CD4-positive, alpha-beta T cell (primary cell): ENCODE measurements at regions not wholly inside any gene's neighbourhood (a gene's known extent, or its start where the extent isn't known, plus 50 kb on each side); places are given as distances from the start of the nearest gene placed in this dataset.
A peak's percentile ranks its signal among the peaks of the same experiment; 100 is the strongest.
"Not testable (repeated sequence)": the region's sequence is repeated elsewhere in the genome, so short reads cannot be mapped to it uniquely, and the experiment has no call there.

Source experiments
- ATAC-seq: fragments of 200-7000 bp; cut with Tn5 transposase; one replicate; pipeline ENCODE4 v1.10.0; 2022; ENCODE audit warnings: mild to moderate bottlenecking; ENCODE audit not compliant: poor library complexity
- CTCF ChIA-PET: fragments of 350-600 bp; sonication (Branson Sonifier 250); formaldehyde crosslinking; loops from one replicate; lab custom pipeline; 2021; ENCODE audit warnings: antibody characterized with exemption, inconsistent platforms; lab: Charles Lee
- POLR2A ChIA-PET: fragments of 350-600 bp; sonication (Branson Sonifier 250); formaldehyde crosslinking; loops from one replicate; lab custom pipeline; 2021; ENCODE audit warnings: antibody characterized with exemption, inconsistent platforms; lab: Charles Lee
- DNase-seq, 14 experiments: peaks; one replicate each; pipeline ENCODE4 v3.0.0-alpha.2; 2013 to 2020; ENCODE audit warnings: mixed read lengths in 2 of 14
- H3K27ac ChIP-seq, 2 donors: one replicate each; pipeline versions ENCODE4 v1.5.1 to v1.7.0; 2013; ENCODE audit warnings: low read length in 2 of 2, low read depth in 1 of 2, mild to moderate bottlenecking in 1 of 2
- H3K27me3 ChIP-seq, 2 experiments: 1 replicate in 1 of 2; 2 replicates in 1 of 2; pipeline versions ENCODE4 v1.6.1 to v1.7.0; 2013; ENCODE audit warnings: low read length in 2 of 2, control low read depth in 1 of 2, mild to moderate bottlenecking in 1 of 2, moderate library complexity in 1 of 2; ENCODE audit not compliant: insufficient read depth in 2 of 2, control insufficient read depth in 1 of 2
- H3K36me3 ChIP-seq: one replicate; pipeline ENCODE4 v1.6.1; 2013; ENCODE audit warnings: low read length, control low read depth; ENCODE audit not compliant: insufficient read depth
- H3K4me1 ChIP-seq: one replicate; pipeline ENCODE4 v1.6.1; 2013; ENCODE audit warnings: low read length, control low read depth; ENCODE audit not compliant: insufficient read depth
- H3K4me3 ChIP-seq: one replicate; pipeline ENCODE4 v1.5.1; 2013; ENCODE audit warnings: mild to moderate bottlenecking, low read length, moderate library complexity
- H3K9me3 ChIP-seq, 2 experiments: 1 replicate in 1 of 2; 2 replicates in 1 of 2; pipeline versions ENCODE4 v1.6.1 to v1.7.0; 2013; ENCODE audit warnings: low read length in 2 of 2, mild to moderate bottlenecking in 2 of 2, control low read depth in 1 of 2, moderate library complexity in 1 of 2; ENCODE audit not compliant: control insufficient read depth in 1 of 2, insufficient read depth in 1 of 2
- H3K27ac Mint-ChIP-seq: one replicate; pipeline ENCODE4 v1.8.0; 2020; ENCODE audit warnings: mixed read lengths
- H3K27me3 Mint-ChIP-seq: one replicate; pipeline ENCODE4 v1.8.0; 2021; ENCODE audit warnings: mixed read lengths
- H3K36me3 Mint-ChIP-seq: one replicate; pipeline ENCODE4 v1.8.0; 2021; ENCODE audit warnings: low read depth, mixed read lengths
- H3K4me1 Mint-ChIP-seq: one replicate; pipeline ENCODE4 v1.8.0; 2021; ENCODE audit warnings: low read depth, mixed read lengths
- H3K4me3 Mint-ChIP-seq: one replicate; pipeline ENCODE4 v1.8.0; 2020; ENCODE audit warnings: mild to moderate bottlenecking, mixed read lengths
- H3K9me3 Mint-ChIP-seq: one replicate; pipeline ENCODE4 v1.8.0; 2020; ENCODE audit warnings: mixed read lengths
- CTCF ChIP-seq: fragments of 200-600 bp; IDR thresholded peaks from one replicate; pipeline ENCODE4 v1.8.0; 2022; ENCODE audit warnings: antibody characterized with exemption, mild to moderate bottlenecking
- intact Hi-C, 2 experiments: fragments of 100-400 bp; cut with DNase I in 1 of 2; cut with micrococcal nuclease in 1 of 2; formaldehyde crosslinking; loops; one replicate each; pipeline versions ENCODE4 v1.15.1 to v1.9.0; 2023 to 2025; cut with DNase I, micrococcal nuclease

- ChIA-PET POLR2A (no interaction called here), CTCF (no interaction called here)
- Mint-ChIP-seq H3K4me1 (no peaks in the 10 kb centered on the region), H3K36me3 (no peaks in the 10 kb centered on the region), H3K9me3 (no peaks in the 10 kb centered on the region), H3K27me3 (peaks cover 6% of the 10 kb centered on the region), H3K27ac (no peak overlapping the region), H3K4me3 (no peak overlapping the region)
- Histone ChIP-seq H3K27ac (no peak overlapping the region), H3K9me3 (peaks cover 0 to 6% of the 10 kb centered on the region in 2 experiments), H3K4me1 (no peaks in the 10 kb centered on the region), H3K36me3 (no peaks in the 10 kb centered on the region), H3K4me3 (no peak overlapping the region), H3K27me3 (peaks cover 0 to 5% of the 10 kb centered on the region in 2 experiments)
- DNase-seq (no peak), ATAC-seq (no peak)
- intact Hi-C loops, result no loop called here
- no peak for TF ChIP-seq CTCF
These were observed 63.0 kb upstream of the CYP1B1 start for GRCh38 chr2:38138996-38139395.

- POLR2A ChIA-PET, result no interaction called here
- Mint-ChIP-seq H3K36me3 (no peaks in the 10 kb centered on the region), H3K27ac (no peak overlapping the region), H3K4me3 (no peak overlapping the region), H3K4me1 (no peaks in the 10 kb centered on the region), H3K27me3 (peaks cover 6% of the 10 kb centered on the region), H3K9me3 (no peaks in the 10 kb centered on the region)
- H3K4me3 ChIP-seq, result no peak overlapping the region
- no peak overlapping the region for H3K27ac ChIP-seq
- H3K27me3 ChIP-seq, result peaks cover 0 to 5% of the 10 kb centered on the region in 2 experiments
- H3K4me1 ChIP-seq, result no peaks in the 10 kb centered on the region
- H3K9me3 ChIP-seq, result peaks cover 0 to 6% of the 10 kb centered on the region in 2 experiments
- intact Hi-C loops, result no loop called here
- H3K36me3 ChIP-seq, result no peaks in the 10 kb centered on the region
- no peak for TF ChIP-seq CTCF
- DNase-seq (no peak), ATAC-seq (no peak)
- CTCF ChIA-PET, result no interaction called here
These were observed 62.5 kb upstream of the CYP1B1 start for GRCh38 chr2:38138419-38138818.

- H3K27ac Mint-ChIP-seq, result not testable (repeated sequence)
These were observed 62.0 kb upstream of the CYP1B1 start for GRCh38 chr2:38137958-38138357.

GRCh38 chr2:38131676-38132075, 55.7 kb upstream of the CYP1B1 start:
- no peak overlapping the region for H3K4me3 ChIP-seq
- Mint-ChIP-seq H3K9me3 (peaks cover 7% of the 10 kb centered on the region), H3K27ac (no peak overlapping the region), H3K4me3 (no peak overlapping the region), H3K27me3 (no peaks in the 10 kb centered on the region), H3K36me3 (no peaks in the 10 kb centered on the region), H3K4me1 (no peaks in the 10 kb centered on the region)
- intact Hi-C loops, result no loop called here
- ATAC-seq (no peak), DNase-seq (peak in 1 of 14 experiments; percentile 15)
- no peaks in the 10 kb centered on the region for H3K36me3 ChIP-seq
- TF ChIP-seq CTCF, result no peak
- ChIA-PET POLR2A (no interaction called here), CTCF (no interaction called here)
- H3K9me3 ChIP-seq, result peaks cover 0 to 10% of the 10 kb centered on the region in 2 experiments
- H3K27ac ChIP-seq, result no peak overlapping the region
- no peaks in the 10 kb centered on the region for H3K27me3 ChIP-seq
- no peaks in the 10 kb centered on the region for H3K4me1 ChIP-seq

More at GRCh38 chr2:38137958-38138357, 62.0 kb upstream of the CYP1B1 start:
- H3K27me3 Mint-ChIP-seq, H3K9me3 ChIP-seq, intact Hi-C loops, H3K4me3 ChIP-seq, H3K4me3 Mint-ChIP-seq, H3K27ac ChIP-seq, H3K4me1 ChIP-seq, H3K36me3 ChIP-seq, H3K4me1 Mint-ChIP-seq, DNase-seq, H3K27me3 ChIP-seq, CTCF ChIA-PET, POLR2A ChIA-PET, ATAC-seq, H3K9me3 Mint-ChIP-seq, H3K36me3 Mint-ChIP-seq: not testable (repeated sequence)
